VCaP (cell line): ENCODE measurements at regions not wholly inside any gene's neighbourhood (a gene's known extent, or its start where the extent isn't known, plus 50 kb on each side); places are given as distances from the start of the nearest gene placed in this dataset.
A peak's percentile ranks its signal among the peaks of the same experiment; 100 is the strongest.

Source experiments
- H3K27ac ChIP-seq: fragments of 450-650 bp; 2 replicates; pipeline ENCODE4 v1.5.1; 2017
- CTCF ChIP-seq: fragments of 450-650 bp; conservative IDR thresholded peaks from 2 replicates; pipeline ENCODE4 v1.5.1; 2017; ENCODE audit warnings: mild to moderate bottlenecking, moderate library complexity

- no peak for TF ChIP-seq CTCF
- no peak overlapping the region for H3K27ac ChIP-seq
These were observed 201.7 kb downstream of the NUF2 start for GRCh38 chr1:163523375-163524029.

- no peak overlapping the region for H3K27ac ChIP-seq
- peak; percentile 77 for TF ChIP-seq CTCF
These were observed 207.1 kb downstream of the NUF2 start for GRCh38 chr1:163528710-163529348.

DNA sequence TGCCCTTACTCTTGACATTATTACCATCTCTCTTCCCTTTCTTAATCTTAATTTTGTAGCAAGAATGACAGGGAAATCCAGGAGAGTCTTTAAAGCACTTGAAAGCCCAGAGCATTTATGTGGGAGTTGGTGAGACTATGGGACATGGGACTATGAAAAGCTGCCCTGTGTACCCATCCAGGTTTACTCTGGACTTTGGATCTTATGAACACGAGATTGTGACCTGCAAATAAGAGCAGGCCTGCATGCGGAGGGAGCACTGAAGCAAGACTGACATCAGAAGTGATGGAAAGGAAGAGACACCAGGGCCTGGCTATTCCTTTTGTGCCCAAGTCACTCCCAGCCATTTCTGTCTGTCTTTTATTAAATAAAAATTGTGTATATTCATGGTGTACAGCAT, 209.6 kb downstream of the NUF2 start:
- TF ChIP-seq CTCF, result no peak

DNA sequence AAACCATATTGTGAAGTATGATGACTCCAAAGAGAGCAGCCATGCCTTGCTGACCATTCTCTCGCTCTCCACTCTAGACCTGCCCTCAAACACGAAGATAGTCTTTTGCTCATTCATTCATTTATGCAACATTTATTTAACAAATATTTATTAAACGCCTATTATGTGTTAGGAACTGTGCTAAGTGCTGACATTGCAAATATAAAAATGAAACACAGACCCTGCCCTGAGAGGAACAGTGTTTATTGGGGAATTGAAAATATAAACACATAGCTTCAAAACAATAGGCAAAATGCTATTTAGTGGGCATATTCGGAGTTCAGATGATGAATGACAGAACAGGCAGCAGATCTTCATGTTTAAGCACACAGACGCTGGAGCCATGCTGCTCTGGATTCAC, 213.6 kb downstream of the NUF2 start:
- TF ChIP-seq CTCF, result no peak
- no peak overlapping the region for H3K27ac ChIP-seq

More for the DNA sequence above, 209.6 kb downstream of the NUF2 start:
- H3K27ac ChIP-seq, result no peak overlapping the region

DNA sequence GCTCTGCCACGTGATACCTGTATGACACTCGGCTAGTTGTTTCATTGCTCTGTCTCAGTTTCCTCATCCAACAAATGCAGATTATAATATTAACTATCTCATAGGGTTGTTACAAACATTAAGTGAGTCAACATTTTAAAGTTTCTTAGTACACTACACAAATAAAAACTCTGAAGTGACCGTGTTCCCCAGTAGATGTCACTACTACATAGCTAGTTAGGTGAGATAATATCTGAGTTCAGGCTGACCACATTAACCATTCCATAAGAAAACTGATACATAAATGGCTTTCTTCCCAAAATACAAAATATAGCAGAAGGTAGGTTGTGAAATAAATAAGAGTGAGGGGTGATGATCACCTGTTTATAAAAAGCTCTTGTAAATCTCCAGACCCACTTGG, 214.1 kb downstream of the NUF2 start:
- no peak overlapping the region for H3K27ac ChIP-seq
- TF ChIP-seq CTCF, result peak; percentile 73

- H3K27ac ChIP-seq, result no peak overlapping the region
- no peak for TF ChIP-seq CTCF
These were observed 216.1 kb downstream of the NUF2 start for GRCh38 chr1:163537809-163538208.

- TF ChIP-seq CTCF, result no peak
- H3K27ac ChIP-seq, result no peak overlapping the region
These were observed 216.9 kb downstream of the NUF2 start for GRCh38 chr1:163538667-163539066.
